H9 (cell line): ENCODE measurements at regions not wholly inside any gene's neighbourhood (a gene's known extent, or its start where the extent isn't known, plus 50 kb on each side); places are given as distances from the start of the nearest gene placed in this dataset.
"Not testable (repeated sequence)": the region's sequence is repeated elsewhere in the genome, so short reads cannot be mapped to it uniquely, and the experiment has no call there.

Experiments
- DNase-seq: peaks from one replicate; pipeline ENCODE4 v3.0.0-alpha.2; 2017
- H2AFZ ChIP-seq: one replicate; pipeline ENCODE4 v1.6.1; 2013; ENCODE audit warnings: mild to moderate bottlenecking, low read length, control low read depth, moderate library complexity
- H2AK5ac ChIP-seq: 2 replicates; pipeline ENCODE4 v1.6.1; 2013; ENCODE audit warnings: low read length, control low read depth, mixed read lengths; ENCODE audit not compliant: insufficient read length
- H2BK120ac ChIP-seq: one replicate; pipeline ENCODE4 v1.6.1; 2013; ENCODE audit warnings: low read depth, mild to moderate bottlenecking, low read length, control low read depth, inconsistent platforms; ENCODE audit not compliant: poor library complexity, severe bottlenecking
- H2BK12ac ChIP-seq: 2 replicates; pipeline ENCODE4 v1.6.1; 2013; ENCODE audit warnings: low read length, control low read depth, mixed read lengths, low read depth; ENCODE audit not compliant: insufficient read length
- H2BK15ac ChIP-seq: 2 replicates; pipeline ENCODE4 v1.6.1; 2013; ENCODE audit warnings: low read depth, low read length, control low read depth
- H2BK20ac ChIP-seq: one replicate; pipeline ENCODE4 v1.6.1; 2013; ENCODE audit warnings: low read depth, mild to moderate bottlenecking, low read length, control low read depth, inconsistent platforms; ENCODE audit not compliant: poor library complexity, severe bottlenecking
- H2BK5ac ChIP-seq: 2 replicates; pipeline ENCODE4 v1.6.1; 2013; ENCODE audit warnings: low read length, control low read depth, mixed read lengths; ENCODE audit not compliant: insufficient read length
- H3K14ac ChIP-seq: 2 replicates; pipeline ENCODE4 v1.6.1; 2013; ENCODE audit warnings: low read length, control low read depth; ENCODE audit not compliant: insufficient read depth
- H3K18ac ChIP-seq: 2 replicates; pipeline ENCODE4 v1.6.1; 2013; ENCODE audit warnings: low read depth, mild to moderate bottlenecking, mixed read lengths, low read length, control low read depth; ENCODE audit not compliant: insufficient read length
- H3K23ac ChIP-seq: 2 replicates; pipeline ENCODE4 v1.6.1; 2013; ENCODE audit warnings: low read length, control low read depth, mixed read lengths, low read depth; ENCODE audit not compliant: insufficient read length
- H3K23me2 ChIP-seq: 2 replicates; pipeline ENCODE4 v1.6.1; 2013; ENCODE audit warnings: low read depth, mild to moderate bottlenecking, mixed read lengths, low read length, control low read depth; ENCODE audit not compliant: insufficient read length, poor library complexity, severe bottlenecking
- H3K27ac ChIP-seq: 2 replicates; pipeline ENCODE4 v1.5.1; 2013; ENCODE audit warnings: low read length, control low read depth, mixed read lengths, low read depth; ENCODE audit not compliant: insufficient read length
- H3K27me3 ChIP-seq: 2 replicates; pipeline ENCODE4 v1.6.1; 2013; ENCODE audit warnings: low read length, control low read depth, inconsistent platforms; ENCODE audit not compliant: insufficient read depth
- H3K4ac ChIP-seq: 2 replicates; pipeline ENCODE4 v1.6.1; 2013; ENCODE audit warnings: low read depth, mild to moderate bottlenecking, control low read depth, inconsistent platforms, low read length, moderate library complexity
- H3K4me1 ChIP-seq: 2 replicates; pipeline ENCODE4 v1.6.1; 2013; ENCODE audit warnings: low read length, control low read depth, inconsistent platforms; ENCODE audit not compliant: insufficient read depth
- H3K4me2 ChIP-seq: 2 replicates; pipeline ENCODE4 v1.6.1; 2013; ENCODE audit warnings: low read length, control low read depth, mixed read lengths; ENCODE audit not compliant: insufficient read length, insufficient read depth
- H3K56ac ChIP-seq: 2 replicates; pipeline ENCODE4 v1.6.1; 2013; ENCODE audit warnings: low read depth, mild to moderate bottlenecking, mixed read lengths, low read length, control low read depth; ENCODE audit not compliant: insufficient read length
- H3K79me1 ChIP-seq: 2 replicates; pipeline ENCODE4 v1.6.1; 2013; ENCODE audit warnings: low read depth, mild to moderate bottlenecking, moderate library complexity, low read length, control low read depth, inconsistent platforms; ENCODE audit not compliant: insufficient read depth, poor library complexity, severe bottlenecking
- H3K79me2 ChIP-seq: 2 replicates; pipeline ENCODE4 v1.6.1; 2013; ENCODE audit warnings: low read length, control low read depth, inconsistent platforms; ENCODE audit not compliant: insufficient read depth
- H3K9ac ChIP-seq: 2 replicates; pipeline ENCODE4 v1.6.1; 2013; ENCODE audit warnings: low read length, control low read depth, mixed read lengths; ENCODE audit not compliant: insufficient read length; ENCODE audit errors: extremely low read depth
- H3K9me3 ChIP-seq: one replicate; pipeline ENCODE4 v1.6.1; 2013; ENCODE audit warnings: low read depth, low read length, inconsistent platforms; ENCODE audit not compliant: control insufficient read depth
- H3T11ph ChIP-seq: one replicate; pipeline ENCODE4 v1.6.1; 2013; ENCODE audit warnings: mild to moderate bottlenecking, low read length, control low read depth, inconsistent platforms
- H4K20me1 ChIP-seq: one replicate; pipeline ENCODE4 v1.6.1; 2013; ENCODE audit not compliant: control insufficient read depth, insufficient read length, insufficient read depth
- H4K5ac ChIP-seq: 2 replicates; pipeline ENCODE4 v1.6.1; 2013; ENCODE audit warnings: low read depth, mild to moderate bottlenecking, mixed read lengths, low read length, control low read depth; ENCODE audit not compliant: insufficient read length
- H4K8ac ChIP-seq: replicated peaks from 2 replicates; pipeline ENCODE4 v1.6.1; 2013; ENCODE audit warnings: low read length, control low read depth, mixed read lengths, low read depth; ENCODE audit not compliant: insufficient read length
- H4K91ac ChIP-seq: 2 replicates; pipeline ENCODE4 v1.6.1; 2013; ENCODE audit warnings: low read depth, mild to moderate bottlenecking, moderate library complexity, mixed read lengths, low read length, control low read depth; ENCODE audit not compliant: insufficient read length
- H3K27ac Mint-ChIP-seq, 3 experiments: 2 replicates in 2 of 3; 3 replicates in 1 of 3; pipeline ENCODE4 v1.8.0; 2020 to 2021; ENCODE audit warnings: mixed read lengths in 3 of 3, mild to moderate bottlenecking in 1 of 3, moderate library complexity in 1 of 3
- H3K27me3 Mint-ChIP-seq: 2 replicates; pipeline ENCODE4 v1.8.0; 2021; ENCODE audit warnings: low read depth, mild to moderate bottlenecking, moderate library complexity, mixed read lengths
- H3K36me3 Mint-ChIP-seq, 3 experiments: 2 replicates in 2 of 3; 3 replicates in 1 of 3; pipeline ENCODE4 v1.8.0; 2020 to 2021; ENCODE audit warnings: low read depth in 3 of 3, mixed read lengths in 3 of 3; ENCODE audit not compliant: insufficient read depth in 1 of 3
- H3K4me1 Mint-ChIP-seq, 2 experiments: 2 replicates each; pipeline ENCODE4 v1.8.0; 2020; ENCODE audit warnings: mixed read lengths in 2 of 2
- H3K4me3 Mint-ChIP-seq, 2 experiments: 2 replicates in 1 of 2; 3 replicates in 1 of 2; pipeline ENCODE4 v1.8.0; 2020 to 2021; ENCODE audit warnings: mild to moderate bottlenecking in 2 of 2, mixed read lengths in 2 of 2, moderate library complexity in 1 of 2
- H3K9me3 Mint-ChIP-seq, 2 experiments: 2 replicates in 1 of 2; 3 replicates in 1 of 2; pipeline ENCODE4 v1.8.0; 2020; ENCODE audit warnings: mild to moderate bottlenecking in 2 of 2, mixed read lengths in 2 of 2, moderate library complexity in 1 of 2
- WGBS: extraction: QIAGEN DNeasy Blood & Tissue Kit; methylation state at CpG from one replicate; pipeline ENCODE4 v1.1.7; 2013; ENCODE audit warnings: missing lambda C conversion rate, low lambda C conversion rate, mixed read lengths; ENCODE audit not compliant: insufficient read length; ENCODE audit errors: extremely low coverage; 5-methylcytosine and 5-hydroxymethylcytosine counted together
- TF ChIP-seq, protein P1 (sequence below): fragments of 200-600 bp; sonication (generic); conservative IDR thresholded peaks from 3 replicates; pipeline ENCODE4 v1.8.0; 2021; ENCODE audit warnings: antibody characterized with exemption, mild to moderate bottlenecking

DNA sequence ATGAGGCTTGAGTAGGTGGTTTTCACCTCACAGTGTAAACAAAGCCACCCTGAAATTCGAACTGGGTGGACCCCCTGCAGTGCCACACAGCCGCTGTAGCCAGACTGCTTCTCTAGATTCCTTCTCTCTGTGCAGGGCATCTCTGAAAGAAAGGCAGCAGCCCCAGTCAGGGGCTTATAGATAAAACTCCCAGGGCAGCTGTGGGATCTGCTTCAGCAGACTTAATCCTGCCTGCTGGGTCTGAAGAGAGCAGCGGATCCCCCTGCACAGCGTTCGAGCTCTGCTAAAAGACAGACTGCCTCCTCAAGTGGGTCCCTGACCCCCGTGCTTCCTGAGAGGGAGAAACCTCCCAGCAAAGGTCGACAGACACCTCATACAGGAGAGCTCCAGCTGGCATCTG, 71.4 kb downstream of the CARTPT start:
- no peak overlapping the region for H3K9ac ChIP-seq
- H2AFZ ChIP-seq = no peak overlapping the region
- H4K8ac ChIP-seq = no peak overlapping the region
- H3K23me2 ChIP-seq = no peaks in the 10 kb centered on the region
- H2BK12ac ChIP-seq = no peak overlapping the region
- H2BK120ac ChIP-seq = no peak overlapping the region
- no peak overlapping the region for H2BK15ac ChIP-seq
- H3K56ac ChIP-seq = no peak overlapping the region
- Mint-ChIP-seq H3K27me3 (peaks cover 14% of the 10 kb centered on the region), H3K27ac (no peak overlapping the region), H3K4me3 (no peak overlapping the region), H3K4me1 (peaks cover 14 to 18% of the 10 kb centered on the region in 2 experiments), H3K9me3 (peaks cover 35 to 40% of the 10 kb centered on the region in 2 experiments), H3K36me3 (peaks cover 12 to 37% (median 24%) of the 10 kb centered on the region in 3 experiments)
- H3K27me3 ChIP-seq = no peaks in the 10 kb centered on the region; the same call in 1 of the 2 replicates
- H3T11ph ChIP-seq = no peak overlapping the region
- no peak overlapping the region for H3K4me2 ChIP-seq
- H4K5ac ChIP-seq = no peak overlapping the region
- no peak for DNase-seq
- H3K79me1 ChIP-seq = no peaks in the 10 kb centered on the region
- TF ChIP-seq, protein P1, sequence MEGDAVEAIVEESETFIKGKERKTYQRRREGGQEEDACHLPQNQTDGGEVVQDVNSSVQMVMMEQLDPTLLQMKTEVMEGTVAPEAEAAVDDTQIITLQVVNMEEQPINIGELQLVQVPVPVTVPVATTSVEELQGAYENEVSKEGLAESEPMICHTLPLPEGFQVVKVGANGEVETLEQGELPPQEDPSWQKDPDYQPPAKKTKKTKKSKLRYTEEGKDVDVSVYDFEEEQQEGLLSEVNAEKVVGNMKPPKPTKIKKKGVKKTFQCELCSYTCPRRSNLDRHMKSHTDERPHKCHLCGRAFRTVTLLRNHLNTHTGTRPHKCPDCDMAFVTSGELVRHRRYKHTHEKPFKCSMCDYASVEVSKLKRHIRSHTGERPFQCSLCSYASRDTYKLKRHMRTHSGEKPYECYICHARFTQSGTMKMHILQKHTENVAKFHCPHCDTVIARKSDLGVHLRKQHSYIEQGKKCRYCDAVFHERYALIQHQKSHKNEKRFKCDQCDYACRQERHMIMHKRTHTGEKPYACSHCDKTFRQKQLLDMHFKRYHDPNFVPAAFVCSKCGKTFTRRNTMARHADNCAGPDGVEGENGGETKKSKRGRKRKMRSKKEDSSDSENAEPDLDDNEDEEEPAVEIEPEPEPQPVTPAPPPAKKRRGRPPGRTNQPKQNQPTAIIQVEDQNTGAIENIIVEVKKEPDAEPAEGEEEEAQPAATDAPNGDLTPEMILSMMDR = no peak
- no peak overlapping the region for H3K23ac ChIP-seq
- H3K9me3 ChIP-seq = no peaks in the 10 kb centered on the region
- H3K27ac ChIP-seq = no peak overlapping the region
- no peak overlapping the region for H3K18ac ChIP-seq
- no peaks in the 10 kb centered on the region for H4K20me1 ChIP-seq
- no CpG with 5 or more reads among the region's 7 CpGs for WGBS
- H3K4ac ChIP-seq = no peak overlapping the region
- H4K91ac ChIP-seq = no peak overlapping the region
- H3K79me2 ChIP-seq = no peaks in the 10 kb centered on the region
- peaks cover 11% of the 10 kb centered on the region for H3K4me1 ChIP-seq
- H2AK5ac ChIP-seq = no peak overlapping the region
- no peak overlapping the region for H2BK20ac ChIP-seq
- H2BK5ac ChIP-seq = no peak overlapping the region
- no peak overlapping the region for H3K14ac ChIP-seq

- H3K9ac ChIP-seq, H2BK120ac ChIP-seq, H3K4me2 ChIP-seq, H2BK5ac ChIP-seq, H2AFZ ChIP-seq, H3K14ac ChIP-seq, H3K27ac ChIP-seq, H2BK12ac ChIP-seq, H3K4me3 Mint-ChIP-seq, H3K23me2 ChIP-seq, H4K5ac ChIP-seq, H3K4ac ChIP-seq, H2BK20ac ChIP-seq, H2AK5ac ChIP-seq, H2BK15ac ChIP-seq, H3K56ac ChIP-seq, H3K18ac ChIP-seq, DNase-seq, H3K79me2 ChIP-seq, H3K4me1 ChIP-seq, H3K79me1 ChIP-seq, H3K27ac Mint-ChIP-seq, H3K4me1 Mint-ChIP-seq, H4K20me1 ChIP-seq, H3K27me3 ChIP-seq, H4K91ac ChIP-seq, H3K9me3 ChIP-seq, H3T11ph ChIP-seq, H3K23ac ChIP-seq, H4K8ac ChIP-seq: not testable (repeated sequence)
- peaks cover 13% of the 10 kb centered on the region for H3K27me3 Mint-ChIP-seq
- peaks cover 38 to 43% of the 10 kb centered on the region in 2 experiments for H3K9me3 Mint-ChIP-seq
- peaks cover 12 to 37% (median 24%) of the 10 kb centered on the region in 3 experiments for H3K36me3 Mint-ChIP-seq
- WGBS = no CpG with 5 or more reads among the region's 2 CpGs
These were observed 73.0 kb downstream of the CARTPT start for GRCh38 chr5:71792041-71792440.
